Mucosa of descending colon (tissue), 3 donors: ENCODE measurements at regions not wholly inside any gene's neighbourhood (a gene's known extent, or its start where the extent isn't known, plus 50 kb on each side); places are given as distances from the start of the nearest gene placed in this dataset.

ENCODE experiments used
- ATAC-seq: fragments of 200-7000 bp; cut with Tn5 transposase; one replicate; pipeline ENCODE4 v1.9.1; 2020; ENCODE audit warnings: mild to moderate bottlenecking, moderate library complexity
- DNase-seq, 3 donors: peaks; one replicate each; pipeline ENCODE4 v3.0.0-alpha.2; 2020
- H3K36me3 ChIP-seq: fragments of 200-600 bp; one replicate; pipeline ENCODE4 v1.8.0; 2021; ENCODE audit warnings: low read depth, mild to moderate bottlenecking
- H3K4me1 ChIP-seq: fragments of 200-600 bp; one replicate; pipeline ENCODE4 v1.8.0; 2021; ENCODE audit warnings: low read depth, mild to moderate bottlenecking
- H3K4me3 ChIP-seq: fragments of 200-600 bp; one replicate; pipeline ENCODE4 v1.8.0; 2021; ENCODE audit warnings: mild to moderate bottlenecking
- H3K9me3 ChIP-seq: fragments of 200-600 bp; one replicate; pipeline ENCODE4 v1.8.0; 2021; ENCODE audit warnings: mild to moderate bottlenecking
- intact Hi-C, 2 donors: fragments of 100-400 bp; cut with DNase I in 1 of 2; cut with micrococcal nuclease in 1 of 2; formaldehyde crosslinking; loops; one replicate each; pipeline versions ENCODE4 v1.11.0 to v1.11.1; 2022; cut with DNase I, micrococcal nuclease
- TF ChIP-seq, protein P1 (sequence below): fragments of 200-600 bp; IDR thresholded peaks from one replicate; pipeline ENCODE4 v1.8.0; 2022; ENCODE audit warnings: antibody characterized with exemption, mild to moderate bottlenecking
- donor health status: DM: no; HTN: no; CAD: no; lungs with moderate emphysema.
- donor health status: DM: no; HTN: no; CAD: no.
- donor health status: DM: no; HTN: yes; CAD: no.

GRCh38 chr2:16273111-16273510 is 332.8 kb downstream of the MYCN start:
- H3K4me3 ChIP-seq = no peak overlapping the region
- no peaks in the 10 kb centered on the region for H3K4me1 ChIP-seq
- DNase-seq (no peak), ATAC-seq (no peak)
- TF ChIP-seq, protein P1, sequence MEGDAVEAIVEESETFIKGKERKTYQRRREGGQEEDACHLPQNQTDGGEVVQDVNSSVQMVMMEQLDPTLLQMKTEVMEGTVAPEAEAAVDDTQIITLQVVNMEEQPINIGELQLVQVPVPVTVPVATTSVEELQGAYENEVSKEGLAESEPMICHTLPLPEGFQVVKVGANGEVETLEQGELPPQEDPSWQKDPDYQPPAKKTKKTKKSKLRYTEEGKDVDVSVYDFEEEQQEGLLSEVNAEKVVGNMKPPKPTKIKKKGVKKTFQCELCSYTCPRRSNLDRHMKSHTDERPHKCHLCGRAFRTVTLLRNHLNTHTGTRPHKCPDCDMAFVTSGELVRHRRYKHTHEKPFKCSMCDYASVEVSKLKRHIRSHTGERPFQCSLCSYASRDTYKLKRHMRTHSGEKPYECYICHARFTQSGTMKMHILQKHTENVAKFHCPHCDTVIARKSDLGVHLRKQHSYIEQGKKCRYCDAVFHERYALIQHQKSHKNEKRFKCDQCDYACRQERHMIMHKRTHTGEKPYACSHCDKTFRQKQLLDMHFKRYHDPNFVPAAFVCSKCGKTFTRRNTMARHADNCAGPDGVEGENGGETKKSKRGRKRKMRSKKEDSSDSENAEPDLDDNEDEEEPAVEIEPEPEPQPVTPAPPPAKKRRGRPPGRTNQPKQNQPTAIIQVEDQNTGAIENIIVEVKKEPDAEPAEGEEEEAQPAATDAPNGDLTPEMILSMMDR = no peak
- H3K36me3 ChIP-seq = no peaks in the 10 kb centered on the region
- no peaks in the 10 kb centered on the region for H3K9me3 ChIP-seq
- intact Hi-C loops = no loop called here

GRCh38 chr2:16272038-16272788 is 331.9 kb downstream of the MYCN start:
- intact Hi-C loops = no loop called here
- DNase-seq (no peak), ATAC-seq (no peak)
- Histone ChIP-seq H3K4me1 (no peaks in the 10 kb centered on the region), H3K4me3 (no peak overlapping the region), H3K9me3 (no peaks in the 10 kb centered on the region), H3K36me3 (no peaks in the 10 kb centered on the region)
- TF ChIP-seq, protein P1 = no peak

DNA sequence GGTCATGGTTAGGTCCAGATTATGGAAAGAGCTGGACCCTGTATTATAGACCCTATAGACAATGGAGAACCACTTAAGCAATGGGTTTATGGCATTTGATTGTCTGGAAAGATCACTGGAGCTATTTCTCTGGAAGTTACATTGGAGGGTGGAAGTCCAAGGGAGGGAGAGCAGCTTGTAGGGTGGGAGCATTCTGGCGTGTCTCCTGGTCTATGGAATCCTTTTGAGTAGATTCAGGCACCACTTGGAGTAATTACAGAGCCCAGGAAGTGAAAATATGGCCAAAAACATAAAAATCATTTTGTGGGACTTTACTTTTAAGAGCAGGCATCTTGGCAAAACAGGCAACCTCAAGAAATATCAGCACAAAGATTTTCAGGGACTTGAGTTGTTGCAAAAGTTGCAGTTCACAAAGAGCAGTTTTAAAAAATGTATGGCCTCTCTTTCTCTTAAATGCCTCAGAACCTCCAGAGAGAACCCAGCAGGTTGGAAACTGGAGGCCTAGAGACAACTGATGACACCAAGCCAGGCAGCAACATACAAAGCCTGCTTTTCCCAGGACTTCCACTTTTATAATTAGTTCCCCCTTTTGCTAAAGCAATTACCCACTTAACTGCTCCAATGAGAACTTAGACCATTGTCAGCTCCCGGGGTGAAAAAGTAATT is 331.0 kb downstream of the MYCN start:
- Histone ChIP-seq H3K36me3 (no peaks in the 10 kb centered on the region), H3K4me1 (no peaks in the 10 kb centered on the region), H3K9me3 (no peaks in the 10 kb centered on the region), H3K4me3 (no peak overlapping the region)
- intact Hi-C loops = no loop called here
- TF ChIP-seq, protein P1 = no peak
- DNase-seq (no peak), ATAC-seq (no peak)

- intact Hi-C loops = no loop called here
- Histone ChIP-seq H3K36me3 (no peaks in the 10 kb centered on the region), H3K4me1 (no peaks in the 10 kb centered on the region), H3K9me3 (no peaks in the 10 kb centered on the region), H3K4me3 (no peak overlapping the region)
- ATAC-seq (no peak), DNase-seq (no peak)
- TF ChIP-seq, protein P1 = no peak
Measured at GRCh38 chr2:16270441-16270840, 330.1 kb downstream of the MYCN start.

- TF ChIP-seq, protein P1 = no peak
- no peaks in the 10 kb centered on the region for H3K9me3 ChIP-seq
- H3K36me3 ChIP-seq = no peaks in the 10 kb centered on the region
- no peak for DNase-seq
- no peak overlapping the region for H3K4me3 ChIP-seq
- H3K4me1 ChIP-seq = no peaks in the 10 kb centered on the region
- no peak for ATAC-seq
- intact Hi-C loops = no loop called here
Measured at GRCh38 chr2:16268301-16269000, 328.1 kb downstream of the MYCN start.
